GM21526 (cell line): ENCODE measurements at regions not wholly inside any gene's neighbourhood (a gene's known extent, or its start where the extent isn't known, plus 50 kb on each side); places are given as distances from the start of the nearest gene placed in this dataset.
"Not testable (repeated sequence)": the region's sequence is repeated elsewhere in the genome, so short reads cannot be mapped to it uniquely, and the experiment has no call there.

Experiments used
- ATAC-seq: cut with Tn5 transposase; IDR thresholded peaks from one replicate; pipeline ENCODE4 v1.9.1; 2021; ENCODE audit warnings: moderate library complexity; ENCODE audit not compliant: unreplicated experiment, low FRiP score

- no peak for ATAC-seq
Observed at GRCh38 chr18:44343570-44343969, 337.1 kb upstream of the SETBP1 start.

DNA sequence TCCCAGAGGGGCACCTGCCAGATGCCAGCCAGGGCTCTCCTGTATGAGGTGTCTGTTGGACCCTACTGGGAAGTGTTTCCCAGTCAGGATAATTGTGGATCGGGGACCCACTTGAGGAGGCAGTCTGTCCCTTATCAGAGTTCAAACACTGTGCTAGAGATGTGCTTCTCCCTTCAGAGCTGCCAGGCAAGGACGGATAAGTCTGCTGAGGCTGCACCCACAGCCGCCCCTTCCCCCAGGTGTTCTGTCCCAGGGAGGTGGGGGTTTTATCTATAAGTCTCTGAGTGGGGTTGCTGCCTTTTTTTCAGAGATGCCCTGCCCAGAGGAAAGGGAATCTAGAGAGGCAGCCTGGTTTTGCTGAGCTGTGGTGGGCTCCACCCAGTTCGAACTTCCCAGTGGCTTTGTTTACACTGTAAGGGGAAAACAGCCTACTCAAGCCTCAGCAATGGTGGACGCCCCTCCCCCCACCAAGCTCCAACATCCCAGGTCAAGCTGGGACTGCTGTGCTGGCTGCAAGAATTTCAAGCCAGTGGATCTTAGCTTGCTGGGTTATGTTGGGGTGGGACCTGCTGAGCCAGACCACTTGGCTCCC is 324.0 kb upstream of the SETBP1 start:
- no peak for ATAC-seq

GRCh38 chr18:44358402-44358801 is 322.3 kb upstream of the SETBP1 start:
- no peak for ATAC-seq

- not testable (repeated sequence) for ATAC-seq
Observed at GRCh38 chr18:44359741-44360140, 320.9 kb upstream of the SETBP1 start.

GRCh38 chr18:44362213-44362612 is 318.5 kb upstream of the SETBP1 start:
- ATAC-seq, result not testable (repeated sequence)

DNA sequence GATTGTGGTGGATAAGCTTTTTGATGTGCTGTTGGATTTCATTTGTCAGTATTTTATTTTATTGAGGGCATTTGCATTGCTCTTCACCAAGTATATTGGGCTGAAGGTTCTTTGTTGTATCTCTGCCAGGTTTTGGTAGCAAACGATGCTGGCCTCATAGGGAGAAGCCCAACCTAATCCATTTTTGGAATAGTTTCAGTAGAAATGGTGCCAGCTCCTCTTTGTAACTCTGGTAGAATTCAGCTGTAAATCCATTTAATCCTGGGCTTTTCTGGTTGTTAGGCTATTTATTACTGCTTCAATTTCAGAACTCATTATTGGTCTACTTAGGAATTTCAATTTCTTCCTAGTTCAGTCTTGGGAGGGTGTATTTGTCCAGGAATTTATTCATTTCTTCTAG is 309.8 kb upstream of the SETBP1 start:
- ATAC-seq, result no peak

GRCh38 chr18:44374966-44375365 is 305.7 kb upstream of the SETBP1 start:
- no peak for ATAC-seq

- no peak for ATAC-seq
Observed at GRCh38 chr18:44386401-44386800, 294.3 kb upstream of the SETBP1 start.

DNA sequence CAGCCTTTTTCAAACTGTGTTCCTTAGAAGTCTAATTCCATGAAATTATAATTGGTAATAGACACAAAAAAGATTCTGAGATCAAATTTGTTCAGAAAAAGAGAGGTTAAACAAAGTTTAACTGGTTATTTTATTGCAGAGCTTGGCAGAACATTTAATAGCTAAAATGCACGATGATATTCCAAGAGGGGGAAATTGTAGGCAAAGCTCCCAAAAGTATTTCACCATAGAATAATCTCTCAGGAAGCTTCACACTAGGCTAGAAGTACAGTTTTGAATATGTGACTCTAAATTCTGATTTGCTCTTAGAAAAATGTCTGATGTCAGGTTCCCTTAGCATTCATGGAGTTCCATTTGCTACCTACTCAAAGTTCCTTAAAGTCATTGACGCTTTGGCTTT is 292.4 kb upstream of the SETBP1 start:
- ATAC-seq, result no peak

GRCh38 chr18:44392933-44393332 is 287.8 kb upstream of the SETBP1 start:
- no peak for ATAC-seq

- ATAC-seq, result no peak
Observed at GRCh38 chr18:44393406-44393805, 287.3 kb upstream of the SETBP1 start.

GRCh38 chr18:44396550-44396949 is 284.1 kb upstream of the SETBP1 start:
- no peak for ATAC-seq

- no peak for ATAC-seq
Observed at GRCh38 chr18:44409071-44409470, 271.6 kb upstream of the SETBP1 start.

- ATAC-seq, result no peak
Observed at GRCh38 chr18:44409515-44409914, 271.2 kb upstream of the SETBP1 start.

DNA sequence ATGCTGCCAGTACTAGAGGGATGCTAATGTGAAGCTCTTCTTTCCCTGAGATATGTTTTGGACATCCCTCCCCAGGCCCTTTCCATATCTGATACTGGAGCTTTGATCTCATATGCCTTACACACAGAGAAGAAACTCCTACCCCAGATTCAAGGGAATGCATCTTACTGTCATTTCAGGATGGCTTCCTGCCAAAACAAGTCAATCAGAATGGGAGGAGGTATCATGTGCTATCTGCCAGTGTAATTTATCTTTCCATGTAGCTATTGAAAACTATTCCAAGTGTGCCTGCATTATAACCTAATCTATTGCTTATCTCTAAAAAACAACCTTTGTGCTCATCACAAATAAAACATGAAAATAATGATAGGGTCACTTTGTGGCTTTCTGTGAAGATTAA is 269.9 kb upstream of the SETBP1 start:
- ATAC-seq, result no peak

DNA sequence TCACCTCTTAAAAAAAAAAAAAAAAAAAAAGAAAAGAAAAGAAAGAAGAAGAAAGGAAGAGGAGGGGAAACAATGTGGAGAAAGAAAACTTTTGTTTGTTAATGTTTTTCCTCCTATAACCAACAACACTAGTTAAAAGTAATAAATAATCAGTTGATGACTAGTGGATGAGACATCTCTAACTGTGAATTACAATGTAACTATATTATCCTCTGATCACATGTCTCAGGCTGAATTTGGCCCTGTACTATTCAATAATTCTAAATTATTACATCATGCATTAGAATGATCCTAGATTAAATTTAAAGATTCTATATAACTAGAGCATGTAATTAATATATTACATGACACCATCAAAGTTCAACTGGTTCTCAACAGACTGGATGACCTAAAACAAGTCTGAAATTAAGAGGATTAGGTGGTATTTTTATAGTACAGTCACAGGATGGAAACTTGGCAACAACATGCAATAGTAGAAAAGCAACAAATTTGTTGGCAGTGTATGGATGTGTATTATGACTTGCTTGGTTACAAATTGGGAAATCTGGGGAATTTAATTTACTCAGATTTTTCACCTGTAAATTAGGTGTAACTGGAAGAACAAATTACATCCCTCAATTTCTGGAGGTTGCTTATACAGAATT is 269.3 kb upstream of the SETBP1 start:
- ATAC-seq, result no peak

GRCh38 chr18:44411976-44412375 is 268.7 kb upstream of the SETBP1 start:
- ATAC-seq, result no peak

- no peak for ATAC-seq
Observed at GRCh38 chr18:44423814-44424644, 256.7 kb upstream of the SETBP1 start.

GRCh38 chr18:44424645-44425035 is 256.0 kb upstream of the SETBP1 start:
- ATAC-seq, result no peak

DNA sequence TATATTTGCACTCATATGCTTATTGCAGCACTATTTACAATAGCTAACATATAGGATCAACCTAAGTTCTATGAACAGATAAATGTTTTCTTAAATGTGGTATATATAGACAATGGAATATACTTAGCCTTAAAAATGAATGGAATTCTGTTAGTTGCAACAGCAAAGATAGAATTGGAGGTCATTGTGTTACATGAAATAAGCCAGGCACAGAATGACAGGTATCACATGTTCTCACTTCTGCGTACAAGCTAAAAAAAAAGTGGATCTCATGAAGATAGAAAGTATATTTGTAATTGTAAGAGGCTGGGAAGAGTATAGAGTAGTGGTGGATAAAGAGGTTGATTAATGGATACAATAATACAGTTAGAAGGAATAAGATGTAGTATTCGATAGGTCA is 255.5 kb upstream of the SETBP1 start:
- ATAC-seq, result no peak

- no peak for ATAC-seq
Observed at GRCh38 chr18:44437603-44438002, 243.1 kb upstream of the SETBP1 start.

DNA sequence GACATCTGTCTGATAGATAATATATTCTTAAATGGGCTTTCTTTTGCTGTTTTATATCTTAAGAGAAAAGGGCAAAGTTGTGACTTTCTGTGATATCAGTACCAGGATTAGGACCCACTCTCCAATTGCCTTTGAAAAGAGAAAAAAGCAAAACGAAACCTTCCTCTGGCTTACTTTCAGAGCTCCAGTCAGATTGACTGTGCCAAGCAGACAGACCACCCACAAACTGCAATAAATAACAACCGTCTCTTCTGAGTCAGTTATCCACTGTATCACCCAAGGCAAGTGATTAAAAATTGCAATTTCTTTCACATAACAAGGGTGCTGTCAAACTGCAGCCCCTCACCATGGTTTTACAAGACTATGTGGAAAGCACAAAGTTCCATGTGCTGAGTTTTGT is 230.5 kb upstream of the SETBP1 start:
- ATAC-seq, result no peak
